ENCODE measurements at regions not wholly inside any gene's neighbourhood (a gene's known extent, or its start where the extent isn't known, plus 50 kb on each side); places are given as distances from the start of the nearest gene placed in this dataset.

- DNase-seq, result no peak
These were observed 1257.5 kb downstream of the FSCB start for GRCh38 chr14:43249591-43249990.

- DNase-seq, result no peak
These were observed 1258.0 kb downstream of the FSCB start for GRCh38 chr14:43249116-43249515.

DNA sequence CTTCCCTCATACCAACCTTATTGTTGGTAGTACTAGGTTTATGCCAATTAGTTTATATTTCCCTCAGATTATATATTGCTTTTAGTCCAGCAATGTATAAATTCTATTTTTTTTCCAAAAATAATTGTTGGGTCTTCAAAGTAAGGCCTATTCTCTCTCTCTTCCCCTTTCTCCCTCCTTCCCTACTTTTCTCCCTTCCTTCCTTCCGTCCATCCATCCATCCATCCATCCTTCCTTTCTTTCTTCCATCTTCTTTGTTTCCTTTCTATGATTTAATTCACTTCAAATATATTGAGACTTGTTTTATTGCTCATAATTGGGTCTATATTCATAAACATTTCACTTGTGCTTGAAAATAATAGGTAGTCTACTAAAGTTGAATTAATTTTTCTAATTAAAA lies 1259.2 kb downstream of the FSCB start:
- no peak for DNase-seq

- no peak for DNase-seq
These were observed 1262.9 kb downstream of the FSCB start for GRCh38 chr14:43244142-43244625.

GRCh38 chr14:43243168-43243567 lies 1263.9 kb downstream of the FSCB start:
- no peak for DNase-seq

DNA sequence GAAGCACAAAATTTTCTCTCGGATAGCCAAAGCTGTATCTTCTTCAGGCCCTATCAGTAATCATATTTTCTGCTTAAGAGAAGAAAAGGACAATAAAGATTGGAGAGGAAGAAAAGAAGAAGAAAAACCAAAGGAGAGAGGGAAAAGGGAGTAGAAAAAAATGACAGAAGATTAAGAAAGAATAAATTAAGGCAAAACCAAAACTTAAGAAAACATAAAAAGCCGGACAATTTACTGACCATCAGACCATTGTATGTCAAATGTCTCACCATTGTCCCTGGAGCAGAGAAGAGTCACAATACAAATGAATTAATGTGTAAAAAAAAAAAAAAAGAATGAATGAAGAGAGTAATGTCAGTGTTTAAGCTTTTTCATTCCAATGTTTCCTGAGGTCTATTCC lies 1274.8 kb downstream of the FSCB start:
- DNase-seq, result no peak

- DNase-seq, result no peak
These were observed 1291.6 kb downstream of the FSCB start for GRCh38 chr14:43215524-43215923.

- no peak for DNase-seq
These were observed 1299.9 kb downstream of the FSCB start for GRCh38 chr14:43207189-43207588.

DNA sequence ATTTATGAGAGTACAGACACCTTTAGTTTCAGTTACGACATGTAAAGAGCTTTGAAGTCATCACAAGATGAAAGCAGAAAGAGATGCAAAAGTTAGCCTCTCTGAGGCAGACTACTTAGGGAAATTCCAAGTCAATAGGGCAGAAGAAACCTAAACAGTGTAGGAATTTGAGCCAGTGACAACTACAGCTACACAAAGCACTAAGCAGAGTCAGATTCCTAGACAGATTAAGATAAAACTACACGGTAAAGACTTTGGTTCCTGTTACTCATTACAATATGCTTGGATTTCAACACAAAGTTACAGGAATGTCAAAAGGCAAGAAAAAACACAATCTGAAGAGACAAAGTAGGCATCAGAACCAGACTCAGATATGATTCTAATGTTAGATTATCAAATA lies 1302.3 kb downstream of the FSCB start:
- no peak for DNase-seq

DNA sequence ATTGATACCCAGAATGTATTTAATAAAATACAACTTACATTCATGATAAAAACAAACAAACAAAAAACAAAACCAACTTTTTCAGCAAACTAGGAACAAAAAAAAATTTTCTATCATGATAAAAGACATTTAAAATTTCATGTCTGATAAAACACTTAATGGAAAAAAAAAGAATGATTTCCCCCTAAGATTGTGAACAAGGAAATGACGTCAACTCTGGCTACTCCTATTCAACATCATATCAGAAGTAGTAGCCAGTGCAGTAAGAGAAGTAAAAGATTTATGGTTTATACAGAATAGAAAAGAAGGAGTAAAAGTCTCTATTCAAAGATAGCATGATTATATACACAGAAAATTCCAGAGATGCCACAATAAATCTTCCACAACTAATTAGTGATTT lies 1306.6 kb downstream of the FSCB start:
- no peak for DNase-seq

DNA sequence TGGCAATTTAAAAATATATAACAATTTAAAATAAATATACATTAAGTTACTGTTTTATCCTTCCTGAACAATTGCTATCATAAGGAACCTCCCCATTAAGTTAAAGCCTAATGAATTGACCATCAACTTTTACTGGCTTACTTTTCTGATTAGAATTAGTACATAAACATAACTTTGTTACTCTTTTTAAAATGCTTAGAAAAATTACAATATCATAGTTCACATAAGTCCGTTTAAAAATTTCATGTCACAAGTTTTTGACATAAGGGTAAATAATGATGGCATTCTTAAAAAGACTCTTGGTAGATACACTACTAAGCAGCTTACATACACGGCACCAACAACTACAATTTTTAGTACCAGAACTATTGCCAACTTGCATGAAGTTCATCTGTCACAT lies 1308.6 kb downstream of the FSCB start:
- DNase-seq, result no peak

DNA sequence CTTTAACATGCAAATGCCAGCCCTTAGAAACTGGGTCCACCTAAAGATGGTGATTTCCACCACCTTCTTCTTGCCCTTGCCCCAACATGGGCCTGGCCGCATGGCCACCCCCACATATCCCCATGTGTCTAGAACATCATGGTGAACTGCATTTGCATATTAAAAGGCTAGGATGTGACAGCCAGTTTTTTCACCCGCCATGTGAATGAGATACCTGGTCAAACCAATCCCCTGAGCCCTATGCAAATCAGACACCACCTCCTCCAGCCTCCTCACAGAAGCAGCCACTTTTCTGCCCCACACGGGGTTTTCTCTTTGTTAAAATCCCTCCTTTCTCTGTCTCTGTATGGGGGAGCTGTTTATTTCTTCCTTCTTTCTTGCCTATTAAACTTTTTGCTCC lies 1322.5 kb downstream of the FSCB start:
- no peak for DNase-seq

DNA sequence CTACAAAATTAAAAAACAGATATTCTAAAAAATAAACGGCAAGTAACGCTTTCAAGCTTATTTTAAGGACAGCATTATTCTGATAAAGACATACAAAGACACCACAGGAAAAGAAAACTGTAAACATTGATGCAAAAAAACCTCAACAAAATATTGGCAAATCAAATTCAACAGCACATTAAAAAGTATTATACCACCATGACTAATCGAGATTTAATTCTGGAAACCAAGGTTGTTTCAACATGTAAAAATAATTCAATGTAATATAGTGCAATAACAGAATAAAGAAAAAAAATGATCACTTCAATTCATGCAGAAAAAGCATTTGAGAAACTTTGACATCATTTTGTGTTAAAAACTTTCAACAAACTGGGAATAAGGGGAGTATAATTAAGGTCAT lies 1323.2 kb downstream of the FSCB start:
- DNase-seq, result no peak

DNA sequence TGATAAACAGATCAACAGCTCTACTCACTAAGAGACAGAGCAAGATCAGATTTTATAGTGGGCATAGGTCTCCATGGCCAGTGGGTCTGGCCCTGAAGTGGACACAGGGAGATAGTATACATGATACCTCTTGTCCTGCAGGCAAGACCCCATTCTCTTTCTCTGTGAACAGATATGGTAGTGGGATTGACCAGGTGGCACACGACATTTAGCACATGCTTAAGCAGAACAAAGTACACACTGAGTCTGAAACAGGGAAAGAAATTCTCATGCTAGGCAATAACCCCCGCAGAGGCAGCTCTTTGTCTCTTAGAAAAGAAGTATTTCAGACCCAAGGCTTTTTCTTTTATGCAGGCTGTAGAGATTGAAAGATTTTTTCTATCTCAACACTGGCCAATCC lies 1331.2 kb downstream of the FSCB start:
- no peak for DNase-seq

GRCh38 chr14:43172899-43173548 lies 1334.1 kb downstream of the FSCB start:
- DNase-seq, result no peak

DNA sequence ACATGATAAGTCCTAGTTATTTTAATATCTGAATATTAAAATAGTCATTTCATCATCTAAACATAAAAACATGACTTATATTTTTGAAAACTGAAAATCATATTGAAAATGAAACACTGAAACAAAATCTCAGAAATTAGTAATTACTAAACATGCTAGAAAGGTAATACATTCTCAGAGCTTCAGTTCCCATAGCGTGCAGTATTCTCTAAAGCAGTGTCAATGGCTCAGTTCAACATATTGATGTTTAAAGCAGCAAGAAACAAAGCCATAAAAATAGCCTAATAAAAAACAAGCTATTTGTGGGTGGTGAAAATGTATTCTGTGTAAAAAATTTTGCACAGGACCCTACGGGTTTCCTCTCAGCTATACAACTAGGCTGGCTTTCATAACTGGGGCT lies 1337.4 kb downstream of the FSCB start:
- no peak for DNase-seq

DNA sequence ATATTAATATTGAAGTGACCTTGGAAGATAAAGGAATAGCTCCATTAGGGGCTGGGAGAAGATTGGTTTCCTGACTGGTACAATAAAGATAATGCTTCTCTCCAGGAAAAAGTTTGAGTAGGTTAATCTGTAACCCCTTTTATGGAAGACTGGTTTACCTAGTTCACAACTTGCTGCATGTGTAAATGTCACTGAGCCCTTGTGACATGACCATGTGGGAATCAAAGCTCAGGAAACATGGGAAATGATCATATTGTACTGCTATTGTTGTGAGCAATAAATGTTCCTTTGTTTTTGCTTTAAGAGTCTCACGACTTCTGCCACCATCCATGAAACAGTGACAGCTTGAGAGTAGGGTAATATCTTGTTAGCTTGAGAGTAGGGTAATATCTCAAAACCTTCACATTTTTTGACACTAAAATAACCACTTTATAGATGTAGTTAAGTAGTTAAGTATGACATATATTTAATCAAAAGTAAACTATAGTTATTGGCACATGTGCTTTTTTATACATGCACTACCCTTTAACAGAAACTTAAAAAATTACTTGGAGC lies 1338.6 kb downstream of the FSCB start:
- DNase-seq, result no peak

- no peak for DNase-seq
These were observed 1340.9 kb downstream of the FSCB start for GRCh38 chr14:43166163-43166562.

DNA sequence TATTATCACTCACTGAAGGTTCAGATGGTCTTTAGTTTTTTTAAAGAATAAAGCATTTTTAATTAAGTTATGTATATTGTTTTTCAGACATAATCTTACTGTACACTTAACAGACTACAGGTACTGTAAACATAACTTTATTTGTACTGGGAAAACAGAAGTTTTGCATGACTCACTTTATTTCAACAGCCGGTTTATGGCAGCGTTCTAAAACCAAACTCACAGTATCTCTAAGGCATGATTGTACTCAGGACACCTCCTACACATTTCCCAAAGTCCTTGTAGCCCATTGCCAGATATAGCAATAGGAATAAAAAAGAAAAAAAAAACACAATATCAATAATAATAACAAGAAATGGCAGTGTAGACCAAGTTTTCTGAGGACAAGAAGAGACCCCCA lies 1341.4 kb downstream of the FSCB start:
- no peak for DNase-seq

GRCh38 chr14:43161477-43161876 lies 1345.6 kb downstream of the FSCB start:
- no peak for DNase-seq

DNA sequence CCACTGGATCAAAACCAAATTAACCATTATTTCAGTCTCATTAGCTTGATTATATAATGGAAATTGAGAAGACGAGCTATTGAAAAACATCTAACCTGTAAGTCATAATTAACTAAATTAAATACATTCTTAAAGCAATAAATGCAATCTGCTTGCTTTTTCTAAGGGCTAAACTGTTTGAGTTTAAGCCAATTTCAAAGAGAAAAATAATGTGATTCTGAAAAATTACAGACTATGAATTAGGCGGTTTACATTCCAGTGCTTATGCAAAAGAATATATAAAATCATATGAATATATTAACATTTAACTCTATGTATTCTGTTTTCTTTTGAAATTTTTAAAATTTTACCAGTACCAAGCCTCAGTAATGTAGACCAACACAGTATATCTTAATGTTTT lies 1349.4 kb downstream of the FSCB start:
- no peak for DNase-seq

- DNase-seq, result no peak
These were observed 1351.2 kb downstream of the FSCB start for GRCh38 chr14:43155924-43156323.

GRCh38 chr14:43155258-43155657 lies 1351.8 kb downstream of the FSCB start:
- no peak for DNase-seq

GRCh38 chr14:43147485-43147884 lies 1359.6 kb downstream of the FSCB start:
- no peak for DNase-seq

DNA sequence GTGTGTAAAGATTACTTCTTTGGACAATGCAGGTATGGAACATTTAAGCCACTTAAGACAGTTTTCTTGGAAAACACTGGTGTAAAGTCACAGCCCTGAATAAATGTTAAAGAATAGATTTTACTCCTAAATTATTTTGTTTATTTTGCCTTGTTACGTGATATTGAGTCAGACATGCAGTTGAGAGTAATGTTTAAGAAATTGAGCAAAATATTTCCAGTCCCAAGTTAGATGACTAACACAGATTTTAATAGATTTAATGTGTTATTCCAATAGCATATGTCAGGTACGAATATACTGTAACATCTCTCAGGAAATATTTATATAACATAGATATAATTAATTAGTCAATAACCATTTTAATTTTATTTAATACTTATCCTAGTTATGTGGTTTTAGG lies 1361.7 kb downstream of the FSCB start:
- no peak for DNase-seq

Data from NCI-H524 (cell line).